Upper lobe of left lung (tissue), 6 donors: ENCODE measurements at regions not wholly inside any gene's neighbourhood (a gene's known extent, or its start where the extent isn't known, plus 50 kb on each side); places are given as distances from the start of the nearest gene placed in this dataset.

Experiments
- ATAC-seq, 2 donors: fragments of 200-7000 bp; cut with Tn5 transposase; one replicate each; pipeline ENCODE4 v1.9.1; 2022; ENCODE audit warnings: mild to moderate bottlenecking in 2 of 2, moderate library complexity in 2 of 2; ENCODE audit not compliant: low FRiP score in 2 of 2
- DNase-seq, 2 donors: peaks; one replicate each; pipeline ENCODE4 v3.0.0-alpha.2; 2019 to 2020
- H3K27ac ChIP-seq, 4 donors: fragments of 200-600 bp; sonication (generic); one replicate each; pipeline ENCODE4 v1.5.1; 2016 to 2019
- H3K27me3 ChIP-seq, 4 donors: fragments of 200-600 bp; sonication (generic); one replicate each; pipeline ENCODE4 v1.5.1; 2017 to 2019
- H3K36me3 ChIP-seq, 4 donors: fragments of 200-600 bp; sonication (generic); one replicate each; pipeline ENCODE4 v1.5.1; 2016 to 2019
- H3K4me1 ChIP-seq, 4 donors: fragments of 200-600 bp; sonication (generic); one replicate each; pipeline ENCODE4 v1.5.1; 2018 to 2019
- H3K4me3 ChIP-seq, 4 donors: fragments of 200-600 bp; sonication (generic); one replicate each; pipeline ENCODE4 v1.5.1; 2017 to 2019; ENCODE audit warnings: mild to moderate bottlenecking in 2 of 4, moderate library complexity in 1 of 4
- H3K9me3 ChIP-seq, 4 donors: fragments of 200-600 bp; sonication (generic); one replicate each; pipeline ENCODE4 v1.5.1; 2018 to 2019
- EP300 ChIP-seq, 4 donors: sonication (generic); formaldehyde crosslinking; IDR thresholded peaks; one replicate each; pipeline ENCODE4 v1.5.1; 2017; ENCODE audit warnings: antibody characterized with exemption in 4 of 4, control low read depth in 2 of 4
- POLR2A ChIP-seq, 4 donors: fragments of 450-650 bp; IDR thresholded peaks; one replicate each; pipeline ENCODE4 v1.5.1; 2016 to 2017; ENCODE audit warnings: antibody characterized with exemption in 4 of 4, mild to moderate bottlenecking in 2 of 4
- POLR2AphosphoS5 ChIP-seq, 2 donors: sonication (generic); formaldehyde crosslinking; IDR thresholded peaks; one replicate each; pipeline ENCODE4 v1.5.1; 2017; ENCODE audit warnings: antibody characterized with exemption in 2 of 2
- WGBS, 2 donors: methylation state at CpG; one replicate each; pipeline ENCODE4 v1.1.5; 2017 to 2018; 5-methylcytosine and 5-hydroxymethylcytosine counted together
- TF ChIP-seq, protein P1 (sequence below), 6 experiments: fragments of 450-650 bp in 4 of 6; fragments of 200-600 bp in 2 of 6; sonication (generic) in 2 of 6; IDR thresholded peaks; one replicate each; pipeline ENCODE4 v1.5.1; 2016 to 2019; ENCODE audit warnings: antibody characterized with exemption in 6 of 6
- donor health status: DM: no; HTN: no; CAD: no; lungs with moderate emphysema.
- donor health status: DM: no; HTN: yes; CAD: no; lungs with severe emphysema.

- Histone ChIP-seq H3K36me3 (no peaks in the 10 kb centered on the region), H3K9me3 (no peaks in the 10 kb centered on the region), H3K27ac (peak overlapping the region in 1 of 4 donors; percentile 3), H3K4me1 (peaks cover 6 to 27% (median 15%) of the 10 kb centered on the region in 4 donors), H3K4me3 (no peak overlapping the region), H3K27me3 (no peaks in the 10 kb centered on the region)
- 79% methylated on average over 7 of the region's 7 CpGs for WGBS, 2 donors
- DNase-seq (no peak), ATAC-seq (no peak)
- TF ChIP-seq EP300 (IDR thresholded peaks at IDR 0.05) (no peak), POLR2A (IDR thresholded peaks at IDR 0.05) (no peak), POLR2AphosphoS5 (IDR thresholded peaks at IDR 0.05) (no peak)
- TF ChIP-seq, protein P1, sequence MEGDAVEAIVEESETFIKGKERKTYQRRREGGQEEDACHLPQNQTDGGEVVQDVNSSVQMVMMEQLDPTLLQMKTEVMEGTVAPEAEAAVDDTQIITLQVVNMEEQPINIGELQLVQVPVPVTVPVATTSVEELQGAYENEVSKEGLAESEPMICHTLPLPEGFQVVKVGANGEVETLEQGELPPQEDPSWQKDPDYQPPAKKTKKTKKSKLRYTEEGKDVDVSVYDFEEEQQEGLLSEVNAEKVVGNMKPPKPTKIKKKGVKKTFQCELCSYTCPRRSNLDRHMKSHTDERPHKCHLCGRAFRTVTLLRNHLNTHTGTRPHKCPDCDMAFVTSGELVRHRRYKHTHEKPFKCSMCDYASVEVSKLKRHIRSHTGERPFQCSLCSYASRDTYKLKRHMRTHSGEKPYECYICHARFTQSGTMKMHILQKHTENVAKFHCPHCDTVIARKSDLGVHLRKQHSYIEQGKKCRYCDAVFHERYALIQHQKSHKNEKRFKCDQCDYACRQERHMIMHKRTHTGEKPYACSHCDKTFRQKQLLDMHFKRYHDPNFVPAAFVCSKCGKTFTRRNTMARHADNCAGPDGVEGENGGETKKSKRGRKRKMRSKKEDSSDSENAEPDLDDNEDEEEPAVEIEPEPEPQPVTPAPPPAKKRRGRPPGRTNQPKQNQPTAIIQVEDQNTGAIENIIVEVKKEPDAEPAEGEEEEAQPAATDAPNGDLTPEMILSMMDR (IDR thresholded peaks at IDR 0.05) = no peak
Observed at GRCh38 chr1:25018110-25018735, 88.1 kb upstream of the RUNX3 start.

DNA sequence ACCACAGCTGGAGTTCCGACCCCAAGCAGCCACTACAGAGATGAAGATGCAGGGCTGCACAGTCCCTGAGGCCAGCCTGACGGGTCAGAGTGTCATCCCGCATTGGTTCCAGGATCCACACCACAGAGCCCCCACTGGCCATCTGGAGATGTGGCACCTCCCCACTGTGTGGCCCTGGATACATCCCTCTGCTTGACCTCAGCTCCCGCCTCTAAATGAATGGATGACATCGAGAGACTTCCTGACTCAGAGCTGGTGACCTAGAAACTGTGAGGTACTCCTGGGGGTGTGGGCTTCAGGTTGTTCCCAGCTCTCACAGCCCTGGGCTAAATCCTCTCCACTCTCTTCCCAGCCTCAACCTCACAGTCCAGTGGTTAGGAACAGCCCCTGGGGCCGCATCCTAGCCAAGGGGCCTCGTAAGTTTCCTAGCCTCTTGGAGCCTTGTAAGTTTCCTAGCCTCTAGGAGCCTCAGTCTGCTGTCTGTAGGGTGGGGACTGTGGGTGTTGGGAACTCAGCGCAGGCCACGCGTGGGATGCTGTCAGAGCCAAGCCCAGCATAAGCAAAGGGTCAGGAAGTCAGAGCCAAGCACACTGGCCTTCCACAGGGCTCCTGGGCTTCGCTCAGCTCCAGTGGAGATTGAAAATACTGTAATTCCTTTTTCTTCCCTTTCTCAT is 87.5 kb upstream of the RUNX3 start:
- H3K27ac ChIP-seq = peak overlapping the region in 1 of 4 donors; percentile 3
- 63 to 73% methylated on average over 9 to 11 of the region's 11 CpGs for WGBS, 2 donors
- no peaks in the 10 kb centered on the region for H3K9me3 ChIP-seq
- H3K4me3 ChIP-seq = no peak overlapping the region
- no peaks in the 10 kb centered on the region for H3K27me3 ChIP-seq
- no peaks in the 10 kb centered on the region for H3K36me3 ChIP-seq
- peaks cover 5 to 21% (median 9%) of the 10 kb centered on the region in 4 donors for H3K4me1 ChIP-seq
- no peak for ATAC-seq
- DNase-seq = no peak
- no peak for TF ChIP-seq POLR2AphosphoS5 (IDR thresholded peaks at IDR 0.05)
- TF ChIP-seq, protein P1 (IDR thresholded peaks at IDR 0.05) = no peak
- TF ChIP-seq EP300 (IDR thresholded peaks at IDR 0.05) = no peak
- TF ChIP-seq POLR2A (IDR thresholded peaks at IDR 0.05) = no peak

DNA sequence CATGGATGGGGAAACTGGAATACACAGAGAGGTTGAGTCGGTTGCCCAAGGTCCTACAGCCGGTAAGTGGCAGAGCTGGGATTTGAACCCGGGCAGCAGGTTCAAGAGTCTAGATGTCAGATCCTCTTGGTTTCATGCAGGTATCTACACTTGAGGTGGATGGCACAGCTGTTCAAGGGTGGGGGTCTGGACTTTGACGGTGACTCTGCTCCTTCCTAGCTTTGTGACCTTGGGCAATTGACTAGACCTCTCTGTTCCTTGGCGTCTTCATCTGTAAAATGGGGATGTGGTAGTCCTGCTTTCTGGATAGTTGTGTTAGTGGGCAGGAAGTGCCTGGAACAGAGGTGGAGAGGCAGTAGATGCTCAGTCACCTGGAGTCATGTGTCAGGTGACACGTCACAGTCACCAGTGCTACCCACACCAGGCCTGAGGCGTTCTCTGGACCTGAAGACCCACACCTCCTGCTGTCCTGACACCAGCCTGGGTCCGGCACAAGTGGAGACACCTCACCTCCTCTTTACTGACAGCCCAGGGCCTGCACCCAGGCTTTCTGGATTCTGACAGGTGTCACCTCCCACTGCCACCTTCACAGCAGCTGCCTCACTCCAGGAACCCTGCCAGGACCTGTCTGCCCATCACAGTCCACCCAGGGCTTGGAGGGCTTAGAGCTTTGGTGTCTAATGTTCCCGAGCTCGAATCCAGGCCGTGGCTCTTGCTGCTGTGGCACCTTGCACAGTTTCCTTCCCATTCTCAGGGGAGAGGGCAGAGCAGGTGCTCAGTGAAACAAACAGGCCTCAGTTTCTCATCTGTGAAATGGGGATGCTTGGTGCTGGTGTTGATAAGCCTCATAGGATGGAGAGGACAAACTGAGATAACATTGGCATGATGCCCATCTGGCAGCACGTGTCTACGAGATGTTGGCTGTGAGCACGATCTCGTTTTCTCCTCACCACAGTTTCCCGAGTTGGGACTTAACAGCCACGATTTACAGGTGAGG is 83.2 kb upstream of the RUNX3 start:
- Histone ChIP-seq H3K4me1 (no peaks in the 10 kb centered on the region), H3K27ac (no peak overlapping the region), H3K36me3 (no peaks in the 10 kb centered on the region), H3K9me3 (no peaks in the 10 kb centered on the region), H3K27me3 (no peaks in the 10 kb centered on the region), H3K4me3 (no peak overlapping the region)
- ATAC-seq (no peak), DNase-seq (no peak)
- WGBS, 2 donors = 86 to 91% methylated on average over 9 to 17 of the region's 17 CpGs
- TF ChIP-seq EP300 (IDR thresholded peaks at IDR 0.05) = no peak
- TF ChIP-seq, protein P1 (IDR thresholded peaks at IDR 0.05) = no peak
- TF ChIP-seq POLR2AphosphoS5 (IDR thresholded peaks at IDR 0.05) = no peak
- no peak for TF ChIP-seq POLR2A (IDR thresholded peaks at IDR 0.05)

GRCh38 chr1:25011943-25012638 is 82.0 kb upstream of the RUNX3 start:
- no peak overlapping the region for H3K27ac ChIP-seq
- no peaks in the 10 kb centered on the region for H3K36me3 ChIP-seq
- no peak overlapping the region for H3K4me3 ChIP-seq
- DNase-seq (no peak), ATAC-seq (no peak)
- WGBS, 2 donors = 62 to 68% methylated on average over 13 of the region's 13 CpGs
- H3K4me1 ChIP-seq = peaks cover 6 to 11% (median 9%) of the 10 kb centered on the region in 4 donors
- H3K9me3 ChIP-seq = no peaks in the 10 kb centered on the region
- no peaks in the 10 kb centered on the region for H3K27me3 ChIP-seq
- no peak for TF ChIP-seq POLR2A (IDR thresholded peaks at IDR 0.05)
- TF ChIP-seq, protein P1 (IDR thresholded peaks at IDR 0.05) = no peak
- no peak for TF ChIP-seq EP300 (IDR thresholded peaks at IDR 0.05)
- TF ChIP-seq POLR2AphosphoS5 (IDR thresholded peaks at IDR 0.05) = no peak
